Sciatic nerve (tissue), 2 donors: ENCODE measurements at regions not wholly inside any gene's neighbourhood (a gene's known extent, or its start where the extent isn't known, plus 50 kb on each side); places are given as distances from the start of the nearest gene placed in this dataset.

ENCODE experiments used
- ATAC-seq: fragments of 200-7000 bp; cut with Tn5 transposase; one replicate; pipeline ENCODE4 v1.9.1; 2020; ENCODE audit warnings: mild to moderate bottlenecking, moderate library complexity
- DNase-seq: peaks from one replicate; pipeline ENCODE4 v3.0.0-alpha.2; 2020; ENCODE audit warnings: low spot score
- intact Hi-C: fragments of 100-400 bp; cut with DNase I; formaldehyde crosslinking; loops from one replicate; pipeline ENCODE4 v1.14.2; 2022
- donor health status: DM: no; HTN: no; CAD: no.
- donor health status: DM: no; HTN: no; CAD: no.

- ATAC-seq (no peak), DNase-seq (no peak)
- intact Hi-C loops, result no loop called here
These were observed 938.4 kb upstream of the SEMA6D start for GRCh38 chr15:46778876-46779275.

- DNase-seq (no peak), ATAC-seq (no peak)
- intact Hi-C loops, result no loop called here
These were observed 930.6 kb upstream of the SEMA6D start for GRCh38 chr15:46786590-46787285.

GRCh38 chr15:46795685-46796084, 921.6 kb upstream of the SEMA6D start:
- intact Hi-C loops, result no loop called here
- no peak for ATAC-seq
- DNase-seq, result no peak

- no peak for DNase-seq
- intact Hi-C loops, result no loop called here
- no peak for ATAC-seq
These were observed 908.5 kb upstream of the SEMA6D start for GRCh38 chr15:46808834-46809233.

GRCh38 chr15:46815240-46815639, 902.1 kb upstream of the SEMA6D start:
- intact Hi-C loops, result no loop called here
- ATAC-seq, result no peak

GRCh38 chr15:46815765-46816164, 901.5 kb upstream of the SEMA6D start:
- ATAC-seq (no peak), DNase-seq (peak; percentile 59)
- intact Hi-C loops, result no loop called here

More at GRCh38 chr15:46815240-46815639, 902.1 kb upstream of the SEMA6D start:
- DNase-seq, result no peak

- intact Hi-C loops, result no loop called here
- DNase-seq, result no peak
- no peak for ATAC-seq
These were observed 868.6 kb upstream of the SEMA6D start for GRCh38 chr15:46848704-46849103.

- no peak for ATAC-seq
- DNase-seq, result no peak
- intact Hi-C loops, result no loop called here
These were observed 863.7 kb upstream of the SEMA6D start for GRCh38 chr15:46853600-46853999.

- intact Hi-C loops, result no loop called here
- DNase-seq (no peak), ATAC-seq (no peak)
These were observed 862.7 kb upstream of the SEMA6D start for GRCh38 chr15:46854564-46854963.

GRCh38 chr15:46855388-46855787, 861.9 kb upstream of the SEMA6D start:
- ATAC-seq, result no peak
- no peak for DNase-seq
- intact Hi-C loops, result no loop called here

- DNase-seq (no peak), ATAC-seq (no peak)
- intact Hi-C loops, result no loop called here
These were observed 860.3 kb upstream of the SEMA6D start for GRCh38 chr15:46856839-46857502.

- DNase-seq (no peak), ATAC-seq (no peak)
- intact Hi-C loops, result no loop called here
These were observed 859.2 kb upstream of the SEMA6D start for GRCh38 chr15:46858150-46858549.

GRCh38 chr15:46861796-46862195, 855.5 kb upstream of the SEMA6D start:
- ATAC-seq (no peak), DNase-seq (no peak)
- intact Hi-C loops, result no loop called here

- no peak for ATAC-seq
- intact Hi-C loops, result no loop called here
- DNase-seq, result no peak
These were observed 852.1 kb upstream of the SEMA6D start for GRCh38 chr15:46865155-46865554.

GRCh38 chr15:46872286-46872980, 844.9 kb upstream of the SEMA6D start:
- ATAC-seq (no peak), DNase-seq (no peak)
- intact Hi-C loops, result no loop called here

GRCh38 chr15:46872981-46873330, 844.3 kb upstream of the SEMA6D start:
- ATAC-seq, result no peak
- intact Hi-C loops, result no loop called here

GRCh38 chr15:46879032-46879770, 838.1 kb upstream of the SEMA6D start:
- DNase-seq (no peak), ATAC-seq (no peak)
- intact Hi-C loops, result no loop called here

More at GRCh38 chr15:46872981-46873330, 844.3 kb upstream of the SEMA6D start:
- DNase-seq, result no peak

- DNase-seq (no peak), ATAC-seq (no peak)
- intact Hi-C loops, result no loop called here
These were observed 836.5 kb upstream of the SEMA6D start for GRCh38 chr15:46880791-46881190.

GRCh38 chr15:46892621-46893160, 824.6 kb upstream of the SEMA6D start:
- intact Hi-C loops, result no loop called here
- DNase-seq, result no peak
- ATAC-seq, result no peak
